IMR-90 (cell line): ENCODE measurements at regions not wholly inside any gene's neighbourhood (a gene's known extent, or its start where the extent isn't known, plus 50 kb on each side); places are given as distances from the start of the nearest gene placed in this dataset.

Experiments
- ATAC-seq: fragments of 200-7000 bp; cut with Tn5 transposase; 2 replicates; pipeline ENCODE4 v1.9.1; 2020; ENCODE audit warnings: low read depth, mild to moderate bottlenecking, moderate library complexity
- BruUV-seq: library from RNA; stranded (reverse); fragments of 400-500 nt; replicated peaks from 2 replicates; lab custom pipeline; 2021; lab: Mats Ljungman, UMichigan
- CTCF ChIA-PET: fragments of 300-600 bp; formaldehyde crosslinking; extraction: SDS; loops from one replicate; lab custom pipeline; 2021; ENCODE audit warnings: antibody characterized with exemption; lab: Yijun Ruan, JAX
- POLR2A ChIA-PET: fragments of 300-600 bp; sonication (Branson Sonifier 250); formaldehyde crosslinking; loops from one replicate; lab custom pipeline; 2022; ENCODE audit warnings: antibody characterized with exemption; ENCODE audit not compliant: unreplicated experiment; lab: Charles Lee
- DNase-seq: peaks from one replicate; pipeline ENCODE4 v3.0.0; 2013
- H2AFZ ChIP-seq: replicated peaks from 2 replicates; pipeline ENCODE3; 2013; ENCODE audit warnings: low read length, mild to moderate bottlenecking; ENCODE audit not compliant: poor library complexity
- H2AK5ac ChIP-seq: 2 replicates; pipeline ENCODE4 v1.6.1; 2013; ENCODE audit warnings: low read depth, low read length, inconsistent platforms
- H2AK9ac ChIP-seq: replicated peaks from 2 replicates; pipeline ENCODE3; 2013; ENCODE audit warnings: mild to moderate bottlenecking, low read depth, low read length, moderate library complexity; ENCODE audit not compliant: poor library complexity
- H2BK120ac ChIP-seq: 2 replicates; pipeline ENCODE4 v1.6.1; 2013; ENCODE audit warnings: low read depth, low read length, inconsistent platforms
- H2BK15ac ChIP-seq: 3 replicates; pipeline ENCODE4 v1.6.1; 2013; ENCODE audit warnings: low read depth, low read length, inconsistent platforms
- H2BK20ac ChIP-seq: 2 replicates; pipeline ENCODE4 v1.6.1; 2013; ENCODE audit warnings: low read depth, mild to moderate bottlenecking, inconsistent platforms, low read length, moderate library complexity
- H2BK5ac ChIP-seq: 2 replicates; pipeline ENCODE4 v1.6.1; 2013; ENCODE audit warnings: mild to moderate bottlenecking, low read depth, low read length, inconsistent platforms; ENCODE audit not compliant: poor library complexity, severe bottlenecking
- H3K14ac ChIP-seq: replicated peaks from 2 replicates; pipeline ENCODE4 v1.6.1; 2013; ENCODE audit warnings: low read depth, low read length, inconsistent platforms
- H3K18ac ChIP-seq: 2 replicates; pipeline ENCODE4 v1.6.1; 2013; ENCODE audit warnings: low read depth, low read length, control low read depth
- H3K23ac ChIP-seq: 2 replicates; pipeline ENCODE4 v1.6.1; 2013; ENCODE audit warnings: low read depth, low read length, inconsistent platforms
- H3K27ac ChIP-seq: 2 replicates; pipeline ENCODE4 v1.5.1; 2013; ENCODE audit warnings: mild to moderate bottlenecking, control low read depth, low read length; ENCODE audit not compliant: insufficient read depth
- H3K27me3 ChIP-seq: 2 replicates; pipeline ENCODE4 v1.6.1; 2013; ENCODE audit warnings: low read length; ENCODE audit not compliant: control insufficient read depth, insufficient read depth
- H3K36me3 ChIP-seq: 2 replicates; pipeline ENCODE4 v1.6.1; 2013; ENCODE audit warnings: low read length, mixed read lengths; ENCODE audit not compliant: control insufficient read depth, insufficient read depth
- H3K4ac ChIP-seq: 2 replicates; pipeline ENCODE4 v1.6.1; 2013; ENCODE audit warnings: low read depth, low read length, inconsistent platforms
- H3K4me1 ChIP-seq: 2 replicates; pipeline ENCODE4 v1.6.1; 2013; ENCODE audit warnings: low read length, mixed read lengths; ENCODE audit not compliant: control insufficient read depth, insufficient read depth
- H3K4me2 ChIP-seq: 2 replicates; pipeline ENCODE4 v1.6.1; 2013; ENCODE audit warnings: low read depth, mild to moderate bottlenecking, control low read depth, low read length, moderate library complexity
- H3K4me3 ChIP-seq: 2 replicates; pipeline ENCODE4 v1.5.1; 2013; ENCODE audit warnings: low read depth, mild to moderate bottlenecking, control low read depth, low read length, moderate library complexity; ENCODE audit not compliant: insufficient read depth
- H3K56ac ChIP-seq: 2 replicates; pipeline ENCODE4 v1.6.1; 2013; ENCODE audit warnings: low read length, inconsistent platforms; ENCODE audit not compliant: insufficient read depth; ENCODE audit errors: extremely low read depth
- H3K79me1 ChIP-seq, 2 experiments: 2 replicates each; pipeline ENCODE4 v1.6.1; 2013; ENCODE audit warnings: low read length in 2 of 2, inconsistent platforms in 1 of 2, low read depth in 1 of 2
- H3K9ac ChIP-seq: 2 replicates; pipeline ENCODE4 v1.6.1; 2013; ENCODE audit warnings: low read depth, low read length, control low read depth
- H3K9me1 ChIP-seq: 2 replicates; pipeline ENCODE4 v1.6.1; 2013; ENCODE audit warnings: low read length, inconsistent platforms; ENCODE audit not compliant: insufficient read depth
- H3K9me3 ChIP-seq: 2 replicates; pipeline ENCODE4 v1.6.1; 2013; ENCODE audit warnings: low read length; ENCODE audit not compliant: control insufficient read depth, insufficient read depth
- H4K20me1 ChIP-seq: 2 replicates; pipeline ENCODE4 v1.6.1; 2013; ENCODE audit warnings: low read length, inconsistent platforms; ENCODE audit not compliant: insufficient read depth
- H4K5ac ChIP-seq: 2 replicates; pipeline ENCODE4 v1.6.1; 2013; ENCODE audit warnings: mild to moderate bottlenecking, low read depth, low read length, control low read depth
- H4K8ac ChIP-seq, 2 experiments: 2 replicates each; pipeline ENCODE4 v1.6.1; 2013; ENCODE audit warnings: low read depth in 2 of 2, low read length in 2 of 2, control low read depth in 1 of 2, inconsistent platforms in 1 of 2
- H4K91ac ChIP-seq: 2 replicates; pipeline ENCODE4 v1.6.1; 2013; ENCODE audit warnings: low read depth, low read length, inconsistent platforms; ENCODE audit not compliant: insufficient read depth
- BHLHE40 ChIP-seq: fragments of 150-350 bp; IDR thresholded peaks from 2 replicates; pipeline ENCODE4 v1.6.1; 2016; ENCODE audit warnings: mild to moderate bottlenecking, low read depth, low read length
- CEBPB ChIP-seq: IDR thresholded peaks from 2 replicates; pipeline ENCODE4 v1.6.1; 2012; ENCODE audit warnings: low read depth, low read length, improper control_type of control experiment
- CHD1 ChIP-seq: IDR thresholded peaks from 2 replicates; pipeline ENCODE4 v1.6.1; 2012; ENCODE audit warnings: low read depth, low read length, improper control_type of control experiment
- CTCF ChIP-seq: conservative IDR thresholded peaks from 2 replicates; pipeline ENCODE4 v1.5.1; 2012; ENCODE audit warnings: mild to moderate bottlenecking, low read depth, low read length, improper control_type of control experiment
- ELK1 ChIP-seq: fragments of 150-350 bp; IDR thresholded peaks from 2 replicates; pipeline ENCODE4 v1.6.1; 2016; ENCODE audit warnings: low read depth, mild to moderate bottlenecking, low read length, moderate library complexity, borderline replicate concordance
- FOS ChIP-seq: fragments of 150-350 bp; IDR thresholded peaks from 2 replicates; pipeline ENCODE4 v1.6.1; 2016; ENCODE audit warnings: low read depth, low read length
- MAFK ChIP-seq: IDR thresholded peaks from 2 replicates; pipeline ENCODE4 v1.6.1; 2012; ENCODE audit warnings: low read depth, low read length, improper control_type of control experiment
- MAZ ChIP-seq: IDR thresholded peaks from 2 replicates; pipeline ENCODE4 v1.6.1; 2012; ENCODE audit warnings: low read depth, mild to moderate bottlenecking, low read length, improper control_type of control experiment, moderate library complexity, borderline replicate concordance
- MXI1 ChIP-seq: IDR thresholded peaks from 2 replicates; pipeline ENCODE4 v1.6.1; 2012; ENCODE audit warnings: low read depth, mild to moderate bottlenecking, low read length, moderate library complexity, borderline replicate concordance
- NFE2L2 ChIP-seq: fragments of 150-350 bp; IDR thresholded peaks from 2 replicates; pipeline ENCODE4 v1.6.1; 2016; ENCODE audit warnings: low read depth, mild to moderate bottlenecking, low read length
- POLR2A ChIP-seq: IDR thresholded peaks from 2 replicates; pipeline ENCODE4 v1.6.1; 2012; ENCODE audit warnings: mild to moderate bottlenecking, low read depth, low read length
- RAD21 ChIP-seq: IDR thresholded peaks from 2 replicates; pipeline ENCODE4 v1.6.1; 2012; ENCODE audit warnings: low read length, improper control_type of control experiment
- RCOR1 ChIP-seq: IDR thresholded peaks from 2 replicates; pipeline ENCODE4 v1.6.1; 2012; ENCODE audit warnings: mild to moderate bottlenecking, low read length, improper control_type of control experiment; ENCODE audit not compliant: insufficient replicate concordance
- RFX5 ChIP-seq: IDR thresholded peaks from 2 replicates; pipeline ENCODE4 v1.8.0; 2012; ENCODE audit warnings: low read depth, mild to moderate bottlenecking, low read length, moderate library complexity
- SMC3 ChIP-seq: fragments of 150-350 bp; IDR thresholded peaks from 2 replicates; pipeline ENCODE4 v1.6.1; 2016; ENCODE audit warnings: low read depth, mild to moderate bottlenecking, antibody characterized with exemption, low read length, moderate library complexity
- USF2 ChIP-seq: fragments of 150-350 bp; IDR thresholded peaks from 2 replicates; pipeline ENCODE4 v1.6.1; 2017; ENCODE audit warnings: mild to moderate bottlenecking, antibody characterized with exemption, low read length, low read depth
- WGBS, 2 experiments: methylation state at CpG; one replicate each; pipeline versions ENCODE4 v1.1.5 to v1.1.7; 2013; ENCODE audit warnings: missing lambda C conversion rate in 2 of 2; ENCODE audit not compliant: insufficient read length in 1 of 2; ENCODE audit errors: extremely low coverage in 2 of 2; 5-methylcytosine and 5-hydroxymethylcytosine counted together
- dilution Hi-C: fragments of 300-500 bp; cut with HindIII; formaldehyde crosslinking; loops from one replicate; pipeline ENCODE4 v1.14.3; 2018; ENCODE audit warnings: low sequenced_read_pairs; ENCODE audit not compliant: unreplicated experiment
- in situ Hi-C: fragments of 300-500 bp; cut with MboI; formaldehyde crosslinking; loops from 3 replicates; pipeline ENCODE4 v1.14.3; 2019; ENCODE audit warnings: low sequenced_read_pairs, inconsistent platforms, mixed read lengths
- intact Hi-C: fragments of 100-400 bp; cut with micrococcal nuclease; formaldehyde crosslinking; loops from 2 replicates; pipeline ENCODE4 v1.10.0; 2022

GRCh38 chr5:135149956-135150723 lies 116.1 kb upstream of the PITX1 start:
- CTCF ChIA-PET, result no interaction called here
- BruUV-seq, result no TSS peak

More at GRCh38 chr5:135149956-135150723, 116.1 kb upstream of the PITX1 start:
- Histone ChIP-seq H4K8ac (no peak overlapping the region), H2BK15ac (no peak overlapping the region), H3K36me3 (no peaks in the 10 kb centered on the region), H3K56ac (no peak overlapping the region), H2AFZ (no peak overlapping the region), H3K14ac (no peak overlapping the region), H3K9me1 (no peaks in the 10 kb centered on the region), H3K4me2 (no peak overlapping the region), H2BK120ac (no peak overlapping the region), H2BK5ac (no peak overlapping the region), H3K79me1 (no peaks in the 10 kb centered on the region), H4K5ac (no peak overlapping the region; the same call in 1 of the 2 replicates), H3K27me3 (no peaks in the 10 kb centered on the region), H3K9me3 (no peaks in the 10 kb centered on the region; the same call in 1 of the 2 replicates), H3K4ac (no peak overlapping the region), H2AK5ac (no peak overlapping the region), H3K4me3 (no peak overlapping the region), H3K4me1 (peaks cover 6% of the 10 kb centered on the region; the same call in 1 of the 2 replicates), H3K23ac (no peak overlapping the region), H4K20me1 (no peaks in the 10 kb centered on the region), H3K27ac (no peak overlapping the region), H4K91ac (no peak overlapping the region), H2AK9ac (no peak overlapping the region), H3K18ac (no peak overlapping the region), H3K9ac (no peak overlapping the region), H2BK20ac (no peak overlapping the region)
- POLR2A ChIA-PET, result no interaction called here
- in situ Hi-C loops, result no loop called here
- dilution Hi-C loops, result no loop called here
- TF ChIP-seq RCOR1, result no peak
- TF ChIP-seq RAD21, result no peak
- no peak for TF ChIP-seq MXI1
- no peak for TF ChIP-seq POLR2A
- TF ChIP-seq SMC3, result no peak
- no peak for TF ChIP-seq NFE2L2
- no peak for TF ChIP-seq CTCF
- TF ChIP-seq CEBPB, result no peak
- no peak for TF ChIP-seq ELK1
- TF ChIP-seq BHLHE40, result no peak
- no peak for TF ChIP-seq FOS
- TF ChIP-seq RFX5, result no peak
- no peak for TF ChIP-seq CHD1
- no peak for TF ChIP-seq MAFK
- no peak for TF ChIP-seq USF2
- no peak for TF ChIP-seq MAZ
- 80% methylated on average over 2 of the region's 13 CpGs; no CpG with 5 or more reads in 1 of the 2 experiments for WGBS, 2 experiments
- DNase-seq (no peak), ATAC-seq (0 out of 2 replicates have a peak, but pooled peaks have one; percentile 21)
- intact Hi-C loops, result no loop called here
